IgD-negative memory B cell (primary cell): ENCODE measurements at regions not wholly inside any gene's neighbourhood (a gene's known extent, or its start where the extent isn't known, plus 50 kb on each side); places are given as distances from the start of the nearest gene placed in this dataset.
A peak's percentile ranks its signal among the peaks of the same experiment; 100 is the strongest.

Experiments used
- H3K27ac Mint-ChIP-seq, 3 donors: one replicate each; pipeline ENCODE4 v1.8.0; 2020 to 2022; ENCODE audit warnings: mild to moderate bottlenecking in 3 of 3, mixed read lengths in 3 of 3, moderate library complexity in 1 of 3
- H3K27me3 Mint-ChIP-seq: one replicate; pipeline ENCODE4 v1.8.0; 2021; ENCODE audit warnings: mixed read lengths
- H3K36me3 Mint-ChIP-seq: one replicate; pipeline ENCODE4 v1.8.0; 2020; ENCODE audit warnings: mild to moderate bottlenecking, mixed read lengths
- H3K4me1 Mint-ChIP-seq, 3 donors: one replicate each; pipeline ENCODE4 v1.8.0; 2020 to 2022; ENCODE audit warnings: mixed read lengths in 3 of 3, mild to moderate bottlenecking in 1 of 3
- H3K4me3 Mint-ChIP-seq, 4 donors: one replicate each; pipeline ENCODE4 v1.8.0; 2020 to 2022; ENCODE audit warnings: mild to moderate bottlenecking in 4 of 4, mixed read lengths in 4 of 4, moderate library complexity in 3 of 4
- H3K9me3 Mint-ChIP-seq, 3 donors: one replicate each; pipeline ENCODE4 v1.8.0; 2020 to 2021; ENCODE audit warnings: mixed read lengths in 3 of 3, mild to moderate bottlenecking in 1 of 3

- H3K4me1 Mint-ChIP-seq, result no peaks in the 10 kb centered on the region
- peaks cover 0 to 5% (median 0%) of the 10 kb centered on the region in 3 donors for H3K9me3 Mint-ChIP-seq
- H3K4me3 Mint-ChIP-seq, result peak overlapping the region in 1 of 4 donors; percentile 49
- H3K36me3 Mint-ChIP-seq, result no peaks in the 10 kb centered on the region
- no peak overlapping the region for H3K27ac Mint-ChIP-seq
- H3K27me3 Mint-ChIP-seq, result peaks cover 4% of the 10 kb centered on the region
These were observed 68.2 kb upstream of the NKX1-1 start for GRCh38 chr4:1474126-1475090.

- no peaks in the 10 kb centered on the region for H3K4me1 Mint-ChIP-seq
- H3K4me3 Mint-ChIP-seq, result no peak overlapping the region
- no peaks in the 10 kb centered on the region for H3K36me3 Mint-ChIP-seq
- peaks cover 0 to 4% (median 0%) of the 10 kb centered on the region in 3 donors for H3K9me3 Mint-ChIP-seq
- H3K27me3 Mint-ChIP-seq, result peaks cover 4% of the 10 kb centered on the region
- no peak overlapping the region for H3K27ac Mint-ChIP-seq
These were observed 67.5 kb upstream of the NKX1-1 start for GRCh38 chr4:1473718-1474117.

- Mint-ChIP-seq H3K4me1 (no peaks in the 10 kb centered on the region), H3K27ac (no peak overlapping the region)
These were observed 66.8 kb upstream of the NKX1-1 start for GRCh38 chr4:1472911-1473518.

GRCh38 chr4:1472148-1472797 is 66.0 kb upstream of the NKX1-1 start:
- no peak overlapping the region for H3K4me3 Mint-ChIP-seq
- no peaks in the 10 kb centered on the region for H3K36me3 Mint-ChIP-seq

More at GRCh38 chr4:1472911-1473518, 66.8 kb upstream of the NKX1-1 start:
- peaks cover 4% of the 10 kb centered on the region for H3K27me3 Mint-ChIP-seq
- no peaks in the 10 kb centered on the region for H3K36me3 Mint-ChIP-seq
- H3K9me3 Mint-ChIP-seq, result peaks cover 5 to 6% (median 5%) of the 10 kb centered on the region in 3 donors
- H3K4me3 Mint-ChIP-seq, result no peak overlapping the region

GRCh38 chr4:1471443-1472147 is 65.4 kb upstream of the NKX1-1 start:
- no peaks in the 10 kb centered on the region for H3K4me1 Mint-ChIP-seq
- H3K9me3 Mint-ChIP-seq, result peaks cover 9 to 15% (median 11%) of the 10 kb centered on the region in 3 donors
- peaks cover 4% of the 10 kb centered on the region for H3K27me3 Mint-ChIP-seq
- H3K27ac Mint-ChIP-seq, result no peak overlapping the region
- H3K36me3 Mint-ChIP-seq, result no peaks in the 10 kb centered on the region
- H3K4me3 Mint-ChIP-seq, result no peak overlapping the region

More at GRCh38 chr4:1472148-1472797, 66.0 kb upstream of the NKX1-1 start:
- no peak overlapping the region for H3K27ac Mint-ChIP-seq
- peaks cover 9 to 14% (median 11%) of the 10 kb centered on the region in 3 donors for H3K9me3 Mint-ChIP-seq
- H3K4me1 Mint-ChIP-seq, result no peaks in the 10 kb centered on the region
- H3K27me3 Mint-ChIP-seq, result peaks cover 4% of the 10 kb centered on the region

GRCh38 chr4:1470816-1471442 is 64.7 kb upstream of the NKX1-1 start:
- H3K27me3 Mint-ChIP-seq, result peaks cover 4% of the 10 kb centered on the region
- no peaks in the 10 kb centered on the region for H3K4me1 Mint-ChIP-seq
- no peak overlapping the region for H3K27ac Mint-ChIP-seq
- peaks cover 9 to 15% (median 11%) of the 10 kb centered on the region in 3 donors for H3K9me3 Mint-ChIP-seq
- no peak overlapping the region for H3K4me3 Mint-ChIP-seq
- H3K36me3 Mint-ChIP-seq, result no peaks in the 10 kb centered on the region

GRCh38 chr4:1470393-1470670 is 64.1 kb upstream of the NKX1-1 start:
- no peak overlapping the region for H3K27ac Mint-ChIP-seq
- H3K36me3 Mint-ChIP-seq, result no peaks in the 10 kb centered on the region
- peaks cover 5 to 15% (median 11%) of the 10 kb centered on the region in 3 donors for H3K9me3 Mint-ChIP-seq
- H3K4me1 Mint-ChIP-seq, result no peaks in the 10 kb centered on the region
- peaks cover 4% of the 10 kb centered on the region for H3K27me3 Mint-ChIP-seq
- H3K4me3 Mint-ChIP-seq, result no peak overlapping the region

GRCh38 chr4:1469607-1470392 is 63.6 kb upstream of the NKX1-1 start:
- H3K27ac Mint-ChIP-seq, result no peak overlapping the region
- no peaks in the 10 kb centered on the region for H3K36me3 Mint-ChIP-seq
- no peak overlapping the region for H3K4me3 Mint-ChIP-seq
- peaks cover 5 to 15% (median 11%) of the 10 kb centered on the region in 3 donors for H3K9me3 Mint-ChIP-seq
- no peaks in the 10 kb centered on the region for H3K4me1 Mint-ChIP-seq
- peaks cover 4% of the 10 kb centered on the region for H3K27me3 Mint-ChIP-seq

GRCh38 chr4:1469043-1469442 is 62.8 kb upstream of the NKX1-1 start:
- H3K27ac Mint-ChIP-seq, result no peak overlapping the region
- no peaks in the 10 kb centered on the region for H3K4me1 Mint-ChIP-seq
- no peaks in the 10 kb centered on the region for H3K36me3 Mint-ChIP-seq
- H3K4me3 Mint-ChIP-seq, result peak overlapping the region in 1 of 4 donors; percentile 58
- peaks cover 3% of the 10 kb centered on the region for H3K27me3 Mint-ChIP-seq
- H3K9me3 Mint-ChIP-seq, result peaks cover 5 to 15% (median 11%) of the 10 kb centered on the region in 3 donors

- Mint-ChIP-seq H3K27me3 (peaks cover 6% of the 10 kb centered on the region), H3K27ac (peak overlapping the region in 1 of 3 donors; percentile 33), H3K9me3 (peaks cover 5 to 15% (median 11%) of the 10 kb centered on the region in 3 donors), H3K4me1 (no peaks in the 10 kb centered on the region), H3K36me3 (no peaks in the 10 kb centered on the region), H3K4me3 (peak overlapping the region in 1 of 4 donors; percentile 1)
These were observed 61.6 kb upstream of the NKX1-1 start for GRCh38 chr4:1467581-1468458.

GRCh38 chr4:1466863-1467165 is 60.6 kb upstream of the NKX1-1 start:
- no peak overlapping the region for H3K4me3 Mint-ChIP-seq

GRCh38 chr4:1466034-1466862 is 60.0 kb upstream of the NKX1-1 start:
- no peak overlapping the region for H3K27ac Mint-ChIP-seq

More at GRCh38 chr4:1466863-1467165, 60.6 kb upstream of the NKX1-1 start:
- Mint-ChIP-seq H3K4me1 (no peaks in the 10 kb centered on the region), H3K9me3 (peaks cover 5 to 15% (median 11%) of the 10 kb centered on the region in 3 donors), H3K27me3 (peaks cover 9% of the 10 kb centered on the region), H3K36me3 (no peaks in the 10 kb centered on the region), H3K27ac (no peak overlapping the region)

More at GRCh38 chr4:1466034-1466862, 60.0 kb upstream of the NKX1-1 start:
- peaks cover 9% of the 10 kb centered on the region for H3K27me3 Mint-ChIP-seq
- no peaks in the 10 kb centered on the region for H3K4me1 Mint-ChIP-seq
- H3K4me3 Mint-ChIP-seq, result no peak overlapping the region
- H3K36me3 Mint-ChIP-seq, result no peaks in the 10 kb centered on the region
- H3K9me3 Mint-ChIP-seq, result peaks cover 5 to 15% (median 11%) of the 10 kb centered on the region in 3 donors
